Dedifferentiated amniotic fluid mesenchymal stem cell (primary cell): ENCODE measurements at regions not wholly inside any gene's neighbourhood (a gene's known extent, or its start where the extent isn't known, plus 50 kb on each side); places are given as distances from the start of the nearest gene placed in this dataset.

Experiments used
- DNase-seq: peaks from one replicate; pipeline ENCODE4 v3.0.0-alpha.2; 2016; ENCODE audit errors: extremely low spot score

- peak; percentile 15 for DNase-seq
Observed at GRCh38 chr2:898319-898718, 52.3 kb upstream of the SNTG2 start.

GRCh38 chr2:897091-897490 lies 53.6 kb upstream of the SNTG2 start:
- DNase-seq: no peak

- no peak for DNase-seq
Observed at GRCh38 chr2:893311-893710, 57.3 kb upstream of the SNTG2 start.

- no peak for DNase-seq
Observed at GRCh38 chr2:892892-893291, 57.8 kb upstream of the SNTG2 start.

- no peak for DNase-seq
Observed at GRCh38 chr2:892401-892800, 58.2 kb upstream of the SNTG2 start.

- no peak for DNase-seq
Observed at GRCh38 chr2:891734-892133, 58.9 kb upstream of the SNTG2 start.

- DNase-seq: peak; percentile 52
Observed at GRCh38 chr2:890791-891190, 59.9 kb upstream of the SNTG2 start.

- DNase-seq: no peak
Observed at GRCh38 chr2:890214-890613, 60.4 kb upstream of the SNTG2 start.

- no peak for DNase-seq
Observed at GRCh38 chr2:888906-889566, 61.6 kb upstream of the SNTG2 start.

- no peak for DNase-seq
Observed at GRCh38 chr2:888211-888801, 62.3 kb upstream of the SNTG2 start.

- DNase-seq: no peak
Observed at GRCh38 chr2:887639-888038, 63.0 kb upstream of the SNTG2 start.

GRCh38 chr2:886072-887022 lies 64.3 kb upstream of the SNTG2 start:
- no peak for DNase-seq

GRCh38 chr2:885230-886071 lies 65.2 kb upstream of the SNTG2 start:
- DNase-seq: no peak

- no peak for DNase-seq
Observed at GRCh38 chr2:883803-884748, 66.6 kb upstream of the SNTG2 start.

- DNase-seq: no peak
Observed at GRCh38 chr2:883260-883802, 67.3 kb upstream of the SNTG2 start.

GRCh38 chr2:881204-881918 lies 69.3 kb upstream of the SNTG2 start:
- no peak for DNase-seq

GRCh38 chr2:880201-880970 lies 70.3 kb upstream of the SNTG2 start:
- no peak for DNase-seq

GRCh38 chr2:879540-879939 lies 71.1 kb upstream of the SNTG2 start:
- no peak for DNase-seq
